HG03378 (cell line): ENCODE measurements at regions not wholly inside any gene's neighbourhood (a gene's known extent, or its start where the extent isn't known, plus 50 kb on each side); places are given as distances from the start of the nearest gene placed in this dataset.

ENCODE experiments used
- ATAC-seq: cut with Tn5 transposase; IDR thresholded peaks from one replicate; pipeline ENCODE4 v1.9.1; 2021; ENCODE audit warnings: mild to moderate bottlenecking, moderate library complexity; ENCODE audit not compliant: unreplicated experiment

GRCh38 chr13:89748716-89749115 lies 1598.8 kb upstream of the MIR17HG start:
- ATAC-seq: no peak

DNA sequence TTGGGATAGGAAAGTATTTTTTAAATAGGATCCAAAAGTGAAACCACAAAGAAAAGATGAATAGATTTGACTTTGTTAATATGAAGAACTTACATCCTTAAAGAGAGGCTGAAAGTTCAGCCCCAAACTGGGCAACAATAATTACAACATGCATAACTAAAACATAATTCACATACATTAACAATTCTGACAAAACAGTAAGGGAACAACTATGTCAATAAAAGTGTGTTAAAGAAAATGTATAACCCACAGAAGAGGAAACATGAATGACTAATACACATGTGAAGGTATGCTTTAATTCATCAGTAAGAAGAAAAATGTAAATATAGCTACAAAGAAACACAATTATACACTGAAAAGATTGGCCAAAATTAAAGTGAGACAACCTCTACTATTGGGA lies 1597.6 kb upstream of the MIR17HG start:
- ATAC-seq: no peak

DNA sequence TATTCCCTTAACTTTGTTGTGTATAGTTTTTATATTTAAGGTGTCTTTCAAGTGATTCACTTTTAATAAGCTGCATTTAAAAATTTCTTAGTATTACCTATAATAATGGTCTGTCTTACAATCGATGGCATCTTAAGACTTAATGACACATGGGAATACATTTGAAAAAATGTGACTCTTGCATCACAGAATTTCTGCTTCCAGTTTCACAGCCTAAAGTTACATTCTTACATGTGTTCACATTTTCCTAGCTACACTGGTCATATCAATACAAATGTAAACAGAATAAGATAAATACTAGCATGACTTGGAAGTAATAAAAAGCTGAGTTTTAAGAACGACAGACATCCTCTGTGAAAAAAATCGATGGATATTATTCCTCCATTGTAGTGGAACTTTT lies 1597.1 kb upstream of the MIR17HG start:
- ATAC-seq: no peak

DNA sequence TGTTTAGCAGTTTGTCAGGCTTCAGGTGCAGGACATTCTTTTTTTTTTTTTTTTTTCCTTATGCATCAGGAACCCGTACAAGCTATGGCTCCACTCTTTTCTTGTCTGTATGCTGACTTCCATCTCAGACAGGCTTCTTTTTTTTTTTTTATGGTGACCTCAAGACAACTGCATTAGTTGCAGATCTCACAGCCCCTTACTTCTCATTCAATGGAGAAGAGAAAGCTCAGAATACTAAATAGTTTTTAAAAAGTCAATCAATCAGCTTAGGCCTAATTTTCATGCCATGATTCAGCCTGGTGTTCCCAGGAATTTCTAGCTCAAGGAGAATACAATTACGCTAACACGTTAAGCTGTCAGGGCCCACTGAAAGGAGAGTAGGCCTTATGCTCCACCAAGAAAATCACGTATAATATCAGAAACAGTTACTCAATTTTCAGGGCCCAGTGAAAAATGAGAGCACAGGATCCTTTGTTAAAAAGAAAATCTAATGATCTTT lies 1596.0 kb upstream of the MIR17HG start:
- no peak for ATAC-seq

DNA sequence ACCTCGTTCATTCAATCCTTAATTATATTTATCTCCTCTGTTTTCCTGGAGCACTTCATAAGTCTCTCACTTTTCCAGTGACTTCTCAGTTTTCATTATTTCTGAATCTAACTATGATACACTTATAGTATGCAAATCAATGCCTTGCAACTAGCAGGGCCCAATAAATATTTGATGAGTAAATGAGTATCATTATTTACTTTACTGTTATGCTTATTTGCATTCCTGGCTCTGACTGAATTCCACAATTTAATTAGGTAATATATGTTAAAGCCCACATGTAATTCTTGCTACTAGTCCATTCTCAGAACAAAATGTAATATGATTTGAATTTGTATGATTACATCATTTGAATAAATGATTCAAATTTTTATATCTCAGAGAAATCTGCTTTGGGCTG lies 1595.1 kb upstream of the MIR17HG start:
- ATAC-seq: no peak

- ATAC-seq: no peak
These were observed 1591.6 kb upstream of the MIR17HG start for GRCh38 chr13:89755729-89756492.

DNA sequence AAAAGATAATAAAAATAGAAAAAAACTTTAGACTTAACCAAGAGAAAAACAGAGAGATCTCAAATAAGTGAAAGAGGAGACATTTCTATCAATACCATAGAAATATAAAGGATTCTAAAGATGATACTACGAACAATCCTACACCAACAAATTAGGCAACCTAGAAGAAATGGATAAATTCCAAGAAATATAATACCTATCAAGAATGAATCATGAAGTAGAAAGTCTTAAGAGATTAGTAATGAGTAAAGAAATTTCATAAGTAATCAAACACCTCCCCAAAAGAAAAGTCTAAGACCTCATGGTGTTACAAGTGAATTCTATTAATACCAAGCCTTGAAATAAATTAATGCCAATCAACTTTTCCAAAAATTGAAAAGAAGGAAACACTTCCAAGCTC lies 1584.5 kb upstream of the MIR17HG start:
- ATAC-seq: no peak

DNA sequence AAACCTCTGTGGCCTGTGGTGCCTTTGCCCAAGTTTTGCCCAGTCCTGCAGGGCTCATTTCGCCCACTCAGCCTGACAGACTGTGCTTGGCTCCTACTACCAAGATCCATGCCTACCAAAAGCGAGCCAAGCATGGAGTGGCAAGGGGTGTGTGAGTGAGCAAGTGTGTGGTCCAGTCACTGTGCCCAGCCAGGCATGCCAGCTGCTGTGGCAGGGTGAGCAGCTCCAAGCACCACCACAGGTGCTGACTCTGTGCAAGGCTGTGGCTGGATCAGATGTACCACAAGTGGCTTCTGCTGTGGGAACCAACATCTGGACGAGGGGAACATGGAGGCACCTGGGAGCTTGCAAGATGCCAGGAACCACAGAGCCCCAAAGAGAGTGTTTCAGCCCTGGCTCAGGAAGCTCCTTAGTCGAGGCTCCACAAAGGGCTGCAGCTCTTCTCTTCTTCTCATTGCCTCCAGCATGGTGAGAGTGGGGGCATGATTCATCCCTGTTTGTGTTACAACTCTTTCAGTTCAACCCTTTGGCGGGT lies 1564.2 kb upstream of the MIR17HG start:
- no peak for ATAC-seq

DNA sequence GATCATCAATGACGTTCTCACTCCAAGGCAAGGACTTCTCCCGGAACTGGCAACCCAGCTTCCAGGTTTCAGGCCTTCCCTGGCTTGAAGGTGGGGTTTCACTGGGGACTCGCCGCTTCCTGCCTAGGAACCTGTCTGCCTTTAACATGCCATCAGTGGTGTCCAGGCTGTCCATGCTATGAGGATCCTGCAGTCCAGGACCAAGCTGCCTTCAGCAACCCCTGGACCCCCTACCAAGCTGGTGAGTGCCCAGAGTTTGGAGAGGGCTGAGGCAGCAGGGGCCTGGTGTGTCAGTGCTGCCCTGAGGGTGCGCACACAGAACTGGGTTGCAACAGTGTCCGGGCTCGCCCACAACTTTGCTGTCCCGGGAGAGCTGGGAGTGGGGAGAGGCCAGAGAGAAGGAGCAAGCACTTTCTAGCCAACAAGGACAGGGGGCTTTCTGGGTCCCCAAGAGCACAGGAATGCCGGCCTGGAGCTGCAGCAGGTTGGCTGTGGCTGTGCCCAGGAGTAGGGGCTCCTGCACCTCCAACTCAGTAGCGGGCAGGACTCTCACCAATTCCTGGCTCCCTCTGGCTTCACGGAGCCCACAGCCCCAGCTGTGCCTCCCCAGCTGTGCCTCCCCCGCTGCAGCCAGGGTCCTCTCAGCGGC lies 1563.2 kb upstream of the MIR17HG start:
- ATAC-seq: no peak

DNA sequence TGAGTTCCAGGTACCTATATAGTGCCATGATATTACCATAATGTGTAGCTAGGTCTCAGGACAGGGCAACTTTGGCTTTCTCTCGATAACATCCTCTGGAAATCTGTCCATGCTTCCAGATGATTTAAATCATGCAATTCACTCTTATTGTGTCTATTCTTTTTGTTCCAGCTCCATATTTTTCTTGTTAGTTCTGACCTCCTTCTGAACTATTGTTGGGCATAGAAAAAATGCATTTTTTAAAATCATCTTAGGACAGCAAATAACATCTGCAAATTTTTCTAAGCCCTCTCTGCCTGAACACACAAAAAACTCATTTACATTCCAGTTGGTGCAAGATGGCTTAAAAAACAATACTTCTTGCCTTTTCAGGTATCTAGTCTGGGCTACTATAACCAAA lies 1561.0 kb upstream of the MIR17HG start:
- no peak for ATAC-seq

GRCh38 chr13:89790696-89791095 lies 1556.8 kb upstream of the MIR17HG start:
- no peak for ATAC-seq

DNA sequence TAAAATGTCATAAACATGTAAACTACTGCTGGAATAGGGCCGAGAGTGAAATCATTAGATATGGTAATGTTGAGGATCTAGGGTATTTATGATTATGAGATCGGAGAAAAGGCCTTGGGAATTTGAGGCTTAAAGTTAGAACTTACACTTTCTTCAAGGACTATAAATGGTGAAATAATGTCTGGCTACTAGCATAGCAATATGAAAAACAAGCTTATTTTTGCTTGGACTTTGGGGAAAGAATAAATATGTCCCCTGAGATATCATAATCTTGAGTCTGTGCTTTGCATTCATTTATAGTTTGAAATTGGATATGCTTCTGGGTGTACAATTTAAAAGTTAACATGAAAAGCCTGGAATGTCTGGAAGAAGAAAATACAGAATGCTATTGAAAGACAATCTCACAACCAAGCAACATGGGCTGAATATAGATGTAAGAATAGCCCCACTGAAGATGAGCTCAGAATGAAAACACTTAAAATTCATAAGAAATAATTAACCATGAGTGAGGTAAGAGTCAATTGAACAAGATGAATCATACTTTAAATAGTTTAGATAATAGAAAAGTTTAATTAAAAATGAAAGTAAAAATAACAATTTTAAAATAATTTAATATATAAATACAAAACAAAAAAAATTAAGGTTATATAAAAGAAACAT lies 1555.4 kb upstream of the MIR17HG start:
- no peak for ATAC-seq

- ATAC-seq: no peak
These were observed 1551.3 kb upstream of the MIR17HG start for GRCh38 chr13:89796196-89796595.

DNA sequence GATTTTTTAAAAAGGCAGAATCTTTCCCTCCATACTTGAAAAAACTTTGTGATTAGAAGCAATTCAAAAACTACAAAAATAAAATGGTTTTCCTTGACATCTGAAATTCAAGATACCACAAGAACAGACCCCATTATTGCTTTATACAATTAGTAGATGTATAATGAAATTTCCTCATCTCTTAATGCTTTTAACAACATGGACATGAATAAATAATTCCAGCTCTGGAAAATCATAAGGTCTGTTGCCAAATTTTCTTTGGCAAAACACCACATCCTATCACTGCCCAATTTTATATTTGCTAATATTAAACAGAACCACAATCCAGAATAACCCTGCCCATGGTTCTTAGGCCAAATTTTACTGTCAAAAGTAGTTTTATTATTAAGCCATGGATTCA lies 1543.6 kb upstream of the MIR17HG start:
- no peak for ATAC-seq

DNA sequence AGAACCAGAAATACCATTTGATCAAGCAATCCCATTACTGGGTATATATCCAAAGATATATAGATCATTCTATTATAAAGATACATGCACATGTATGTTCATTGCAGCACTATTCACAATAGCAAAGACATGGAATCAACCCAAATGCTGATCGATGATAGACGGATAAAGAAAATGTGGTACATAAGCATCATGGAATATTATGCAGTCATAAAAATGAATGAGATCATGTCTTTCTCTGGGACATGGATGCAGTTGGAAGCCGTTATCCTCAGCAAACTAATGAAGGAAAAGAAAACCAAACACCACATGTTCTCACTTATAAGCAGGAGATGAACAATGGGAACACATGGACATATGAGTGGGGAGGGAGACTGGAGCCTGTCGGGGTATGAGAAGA lies 1540.9 kb upstream of the MIR17HG start:
- ATAC-seq: no peak

DNA sequence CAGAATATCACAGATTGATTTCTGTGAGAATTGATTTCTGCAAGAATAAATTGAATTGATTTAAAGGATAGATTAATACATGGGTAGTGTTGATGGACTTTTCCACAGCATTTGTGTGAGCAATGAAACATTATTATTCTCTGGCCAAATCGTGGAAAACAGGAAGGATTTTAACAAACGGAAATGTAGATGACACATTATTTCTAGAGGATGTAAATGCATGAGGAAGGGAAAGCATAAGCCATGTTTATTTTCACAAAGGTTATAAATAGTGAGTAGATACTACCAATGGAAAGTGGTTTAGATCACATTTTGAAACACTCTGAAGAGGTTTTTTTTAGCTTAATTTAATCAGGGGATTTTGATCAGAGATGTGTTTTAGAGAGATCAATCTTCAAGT lies 1534.6 kb upstream of the MIR17HG start:
- ATAC-seq: no peak

DNA sequence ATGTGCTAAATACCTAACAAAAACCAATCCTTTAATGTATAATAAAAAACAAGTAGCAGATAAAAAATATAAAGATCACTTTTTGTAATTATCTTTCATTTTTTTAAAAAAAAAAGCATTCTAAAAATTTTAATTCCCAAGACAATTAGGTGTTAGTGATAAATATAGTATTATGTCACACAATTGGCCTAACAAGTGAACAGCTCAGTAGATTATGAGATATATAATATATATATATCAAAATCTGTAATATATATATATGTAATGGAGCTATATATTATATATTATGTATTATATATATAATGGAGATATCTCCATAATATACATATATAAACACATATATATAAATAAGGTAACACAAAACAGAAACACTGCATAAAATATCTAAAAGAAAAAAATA lies 1531.1 kb upstream of the MIR17HG start:
- ATAC-seq: no peak

DNA sequence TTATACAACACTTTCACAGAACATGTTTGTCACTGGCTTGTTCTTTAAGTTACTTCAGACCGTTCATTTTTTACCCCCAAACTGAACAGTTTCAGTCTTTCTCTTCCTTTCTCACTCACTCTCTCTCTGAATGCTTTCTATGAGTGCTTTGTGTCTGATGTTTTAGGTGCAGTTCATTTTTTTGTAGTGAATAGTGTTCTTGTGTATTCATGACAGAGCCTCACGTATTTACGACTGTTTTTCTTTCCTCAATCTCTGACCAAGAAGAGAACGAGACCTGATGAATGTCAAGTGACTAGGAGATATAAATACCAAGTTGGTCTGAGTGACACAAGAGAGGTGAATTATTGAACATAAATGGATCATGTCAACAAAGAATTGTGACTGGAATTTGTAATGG lies 1525.0 kb upstream of the MIR17HG start:
- ATAC-seq: no peak

- ATAC-seq: no peak
These were observed 1519.9 kb upstream of the MIR17HG start for GRCh38 chr13:89827552-89827951.

- ATAC-seq: no peak
These were observed 1519.0 kb upstream of the MIR17HG start for GRCh38 chr13:89828506-89828905.

DNA sequence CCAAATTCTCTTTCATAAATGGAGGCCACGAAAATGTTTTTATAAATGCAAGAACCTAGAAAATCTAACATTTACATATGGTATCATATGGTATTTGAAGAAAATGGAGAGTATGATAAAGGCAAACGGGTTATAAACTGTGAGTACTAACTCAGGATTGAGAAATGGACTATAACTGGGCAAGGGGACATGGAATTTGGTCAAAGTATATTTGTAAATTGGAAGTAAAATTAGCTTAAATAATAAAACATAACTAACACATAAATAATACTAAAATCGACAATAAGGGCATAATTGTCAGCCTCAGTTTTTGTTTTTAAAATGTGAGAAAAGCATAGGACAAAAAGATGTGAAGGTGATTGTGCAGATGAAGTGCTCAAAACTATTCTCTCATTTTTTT lies 1516.3 kb upstream of the MIR17HG start:
- no peak for ATAC-seq

DNA sequence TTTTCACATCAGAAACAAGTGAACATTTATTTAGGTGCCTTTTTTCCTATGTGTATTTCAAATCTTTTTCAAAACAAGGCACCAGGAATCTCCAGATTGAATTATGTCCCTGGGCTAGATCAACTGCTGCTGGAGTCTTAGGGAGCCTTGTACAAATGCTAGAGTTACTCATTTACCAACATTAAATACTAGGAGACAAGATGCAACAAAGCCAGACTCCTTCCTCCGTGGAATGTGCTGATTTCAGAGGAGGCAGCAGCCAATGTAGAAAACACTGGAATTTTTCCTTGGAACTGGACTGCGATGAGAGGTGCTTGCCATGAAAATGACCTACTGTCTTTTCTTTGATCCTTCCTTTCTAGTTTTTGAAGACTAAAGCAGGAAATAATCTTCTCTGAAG lies 1514.7 kb upstream of the MIR17HG start:
- no peak for ATAC-seq
